D721Med (cell line): ENCODE measurements at regions not wholly inside any gene's neighbourhood (a gene's known extent, or its start where the extent isn't known, plus 50 kb on each side); places are given as distances from the start of the nearest gene placed in this dataset.

Experiments used
- DNase-seq: peaks from one replicate; pipeline ENCODE4 v3.0.0; 2011; ENCODE audit warnings: low spot score; ENCODE audit not compliant: insufficient read length
- FAIRE-seq: peaks from 2 replicates; lab custom pipeline; 2011; peaks lifted over from hg19 to GRCh38; lab: Jason Lieb, UNC
- CTCF ChIP-seq: IDR thresholded peaks from 2 replicates; pipeline ENCODE4 v1.5.1; 2012; ENCODE audit warnings: mild to moderate bottlenecking, control low read depth; ENCODE audit not compliant: insufficient read depth; ENCODE audit errors: missing control alignments

GRCh38 chr20:1825507-1825906, 69.7 kb upstream of the SIRPA start:
- DNase-seq (no peak), FAIRE-seq (no peak)
- no peak for TF ChIP-seq CTCF

DNA sequence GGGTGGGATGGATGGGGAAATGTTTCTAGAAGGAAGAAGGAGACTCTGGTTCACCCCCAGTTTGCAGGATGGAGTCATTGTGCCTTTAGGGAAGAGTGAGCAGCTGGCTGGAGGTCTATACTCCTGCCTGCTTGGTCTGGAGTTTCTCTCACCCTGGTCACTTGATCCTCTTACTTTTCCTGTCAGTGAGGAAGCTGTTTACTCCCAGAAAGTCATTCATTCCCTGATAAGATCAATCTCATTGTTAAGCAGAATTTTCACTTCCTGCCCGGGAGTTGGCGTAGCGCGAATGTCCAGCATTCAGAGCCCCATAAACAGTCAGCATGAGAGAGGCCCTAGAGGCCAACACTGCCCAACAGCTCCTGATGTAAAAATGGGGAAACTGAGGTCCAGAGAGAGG, 70.4 kb upstream of the SIRPA start:
- TF ChIP-seq CTCF = no peak
- DNase-seq = no peak
- FAIRE-seq = no peak

GRCh38 chr20:1824181-1824580, 71.0 kb upstream of the SIRPA start:
- no peak for TF ChIP-seq CTCF

GRCh38 chr20:1823450-1823844, 71.8 kb upstream of the SIRPA start:
- TF ChIP-seq CTCF = no peak
- DNase-seq (no peak), FAIRE-seq (no peak)

More at GRCh38 chr20:1824181-1824580, 71.0 kb upstream of the SIRPA start:
- FAIRE-seq = no peak
- DNase-seq = no peak

- no peak for DNase-seq
- no peak for FAIRE-seq
Measured at GRCh38 chr20:1822564-1823449, 72.4 kb upstream of the SIRPA start.

GRCh38 chr20:1820138-1821079, 74.8 kb upstream of the SIRPA start:
- no peak for TF ChIP-seq CTCF
- no peak for FAIRE-seq

More at GRCh38 chr20:1822564-1823449, 72.4 kb upstream of the SIRPA start:
- TF ChIP-seq CTCF = no peak

More at GRCh38 chr20:1820138-1821079, 74.8 kb upstream of the SIRPA start:
- DNase-seq = no peak
